Left forelimb (tissue), 1 donor: ENCODE measurements at regions not wholly inside any gene's neighbourhood (a gene's known extent, or its start where the extent isn't known, plus 50 kb on each side); places are given as distances from the start of the nearest gene placed in this dataset.
"Not testable (repeated sequence)": the region's sequence is repeated elsewhere in the genome, so short reads cannot be mapped to it uniquely, and the experiment has no call there.

Experiments
- DNase-seq: peaks from one replicate; pipeline ENCODE4 v3.0.0-alpha.2; 2018; ENCODE audit warnings: low spot score

GRCh38 chr12:91307957-91308670 is 125.5 kb upstream of the DCN start:
- no peak for DNase-seq

GRCh38 chr12:91290354-91290753 is 107.7 kb upstream of the DCN start:
- no peak for DNase-seq

- no peak for DNase-seq
Observed at GRCh38 chr12:91289906-91290305, 107.3 kb upstream of the DCN start.

- DNase-seq = no peak
Observed at GRCh38 chr12:91289072-91289471, 106.5 kb upstream of the DCN start.

GRCh38 chr12:91287753-91288152 is 105.1 kb upstream of the DCN start:
- DNase-seq = no peak

- no peak for DNase-seq
Observed at GRCh38 chr12:91278126-91278525, 95.5 kb upstream of the DCN start.

- DNase-seq = no peak
Observed at GRCh38 chr12:91276509-91276908, 93.9 kb upstream of the DCN start.

GRCh38 chr12:91275321-91275720 is 92.7 kb upstream of the DCN start:
- DNase-seq = no peak

- no peak for DNase-seq
Observed at GRCh38 chr12:91274916-91275315, 92.3 kb upstream of the DCN start.

GRCh38 chr12:91273560-91273959 is 90.9 kb upstream of the DCN start:
- no peak for DNase-seq

GRCh38 chr12:91272461-91273063 is 89.9 kb upstream of the DCN start:
- no peak for DNase-seq

- DNase-seq = no peak
Observed at GRCh38 chr12:91271185-91271584, 88.6 kb upstream of the DCN start.

- no peak for DNase-seq
Observed at GRCh38 chr12:91267039-91267438, 84.4 kb upstream of the DCN start.

- no peak for DNase-seq
Observed at GRCh38 chr12:91264178-91264577, 81.6 kb upstream of the DCN start.

GRCh38 chr12:91261820-91262676 is 79.4 kb upstream of the DCN start:
- no peak for DNase-seq

GRCh38 chr12:91256411-91256810 is 73.8 kb upstream of the DCN start:
- no peak for DNase-seq

- no peak for DNase-seq
Observed at GRCh38 chr12:91252341-91252740, 69.7 kb upstream of the DCN start.

- no peak for DNase-seq
Observed at GRCh38 chr12:91250273-91250665, 67.7 kb upstream of the DCN start.

- no peak for DNase-seq
Observed at GRCh38 chr12:91249518-91250272, 67.1 kb upstream of the DCN start.

- no peak for DNase-seq
Observed at GRCh38 chr12:91249054-91249453, 66.4 kb upstream of the DCN start.

GRCh38 chr12:91243177-91243576 is 60.6 kb upstream of the DCN start:
- DNase-seq = not testable (repeated sequence)

GRCh38 chr12:91241756-91242155 is 59.1 kb upstream of the DCN start:
- no peak for DNase-seq
